ENCODE measurements at regions not wholly inside any gene's neighbourhood (a gene's known extent, or its start where the extent isn't known, plus 50 kb on each side); places are given as distances from the start of the nearest gene placed in this dataset.
A peak's percentile ranks its signal among the peaks of the same experiment; 100 is the strongest.
"Not testable (repeated sequence)": the region's sequence is repeated elsewhere in the genome, so short reads cannot be mapped to it uniquely, and the experiment has no call there.

DNA sequence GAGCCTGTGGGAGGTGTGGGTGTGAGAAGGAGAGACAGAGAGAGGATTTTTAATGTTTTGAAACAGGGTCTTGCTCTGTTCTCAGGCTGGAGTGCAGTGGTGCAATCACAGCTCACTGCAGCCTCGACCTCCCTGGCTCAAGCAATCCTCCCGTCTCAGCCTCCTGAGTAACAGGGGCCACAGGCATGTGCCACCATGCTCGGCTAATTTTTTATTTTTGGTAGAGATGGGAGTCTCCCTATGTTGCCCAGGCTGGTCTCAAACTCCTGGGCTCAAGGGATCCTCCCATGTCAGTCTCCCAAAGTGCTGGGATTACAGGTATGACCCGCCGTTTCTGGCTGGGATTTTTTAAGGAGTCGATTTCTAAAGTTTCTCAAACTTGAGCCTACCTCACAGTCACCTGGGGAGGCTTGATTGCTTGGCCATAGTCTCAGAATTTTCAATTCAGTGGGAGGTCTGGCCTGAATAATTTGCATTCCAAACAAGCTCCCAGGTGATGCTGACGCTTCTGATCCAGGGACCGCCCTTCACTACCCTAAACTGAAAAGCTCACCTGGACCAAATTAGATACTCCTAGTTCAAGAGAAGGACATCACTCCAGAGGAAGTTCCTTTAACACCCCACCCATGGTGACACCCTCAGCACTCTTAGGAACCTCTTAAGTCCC lies 70.8 kb upstream of the SLC1A4 start:
- Histone ChIP-seq H3K27me3 (ENCODE audit: insufficient read depth, low read length) (no peaks in the 10 kb centered on the region), H3K27ac (ENCODE audit: low read depth, low read length) (no peak overlapping the region), H3K36me3 (ENCODE audit: insufficient read depth, low read length) (no peaks in the 10 kb centered on the region), H2AFZ (ENCODE audit: low read length, unreplicated experiment) (no peak overlapping the region), H3K4me3 (ENCODE audit: low read depth, low read length) (peak overlapping the region; percentile 78), H3K4me1 (ENCODE audit: control insufficient read depth, insufficient read depth, low read length, unreplicated experiment) (no peaks in the 10 kb centered on the region), H3K79me2 (ENCODE audit: control insufficient read depth, insufficient read depth, low read length, unreplicated experiment) (no peaks in the 10 kb centered on the region)

DNA sequence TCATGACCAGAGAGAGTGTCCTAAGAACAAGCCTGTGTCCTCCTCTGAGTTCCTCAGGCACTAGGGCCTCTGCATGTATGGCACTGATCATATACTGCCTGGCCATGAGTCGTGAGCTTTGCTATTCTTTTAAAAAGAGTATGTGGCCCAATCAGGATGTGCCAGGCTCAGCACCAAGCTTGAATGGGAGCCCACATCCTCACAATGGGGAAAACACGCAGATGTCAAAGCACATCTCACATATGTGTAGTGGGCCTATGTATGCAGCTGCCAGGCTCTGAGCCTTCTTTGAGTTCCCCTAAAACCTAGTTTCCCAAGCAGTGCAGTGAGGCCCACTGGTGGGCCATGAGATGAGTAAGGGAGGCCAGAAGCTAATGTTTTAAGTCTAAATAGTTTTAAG lies 69.9 kb upstream of the SLC1A4 start:
- no peak overlapping the region for H3K4me3 ChIP-seq (ENCODE audit: low read depth, low read length)
- H2AFZ ChIP-seq (ENCODE audit: low read length, unreplicated experiment) = no peak overlapping the region
- no peaks in the 10 kb centered on the region for H3K79me2 ChIP-seq (ENCODE audit: control insufficient read depth, insufficient read depth, low read length, unreplicated experiment)
- H3K27ac ChIP-seq (ENCODE audit: low read depth, low read length) = no peak overlapping the region
- H3K27me3 ChIP-seq (ENCODE audit: insufficient read depth, low read length) = peaks cover 2% of the 10 kb centered on the region; the same call in 1 of the 2 replicates
- H3K4me1 ChIP-seq (ENCODE audit: control insufficient read depth, insufficient read depth, low read length, unreplicated experiment) = no peaks in the 10 kb centered on the region
- H3K36me3 ChIP-seq (ENCODE audit: insufficient read depth, low read length) = no peaks in the 10 kb centered on the region

DNA sequence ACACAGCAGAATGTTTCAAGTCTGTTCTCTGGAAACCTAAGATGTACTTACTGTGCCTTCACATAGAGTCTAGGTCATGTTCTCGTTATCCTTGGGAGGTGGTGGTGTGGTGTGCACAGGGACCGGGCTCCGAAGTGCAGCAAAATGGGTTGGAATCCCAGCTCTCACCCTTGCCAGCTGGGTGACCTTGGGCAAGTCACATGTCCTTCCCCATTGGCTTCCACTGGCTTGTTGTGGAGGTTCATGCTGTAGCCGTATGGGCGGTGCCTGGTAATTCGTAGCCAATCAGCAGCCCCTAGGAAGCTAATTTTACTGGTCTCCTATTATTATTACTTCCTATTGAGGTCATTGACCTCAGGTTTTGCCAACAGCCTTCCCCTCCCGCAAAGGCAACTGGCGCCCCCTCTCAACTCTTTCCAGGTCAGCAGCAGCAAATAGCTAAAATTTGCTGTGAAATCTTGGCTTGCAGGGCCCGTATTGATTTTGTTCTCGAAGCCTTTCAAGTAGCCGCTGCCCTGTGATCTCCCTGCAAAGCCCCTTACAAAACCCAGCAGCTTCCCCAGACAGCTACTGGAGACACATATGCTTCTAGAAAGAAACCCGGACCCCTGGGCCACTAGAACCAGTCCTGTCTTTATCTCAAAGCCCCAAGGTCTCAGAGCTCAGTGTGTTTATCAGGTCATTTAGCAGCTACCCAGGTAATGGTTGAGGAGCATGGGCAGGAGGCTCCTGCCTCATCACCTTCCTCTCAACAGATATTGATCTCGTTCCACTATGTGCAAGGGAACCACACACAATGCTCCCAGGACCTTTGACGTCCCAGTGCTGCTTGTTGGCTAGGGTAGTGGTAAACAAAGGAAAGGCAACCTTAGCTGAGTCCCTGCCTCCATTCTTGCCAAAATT lies 66.5 kb upstream of the SLC1A4 start:
- peaks cover 11% of the 10 kb centered on the region; the same call in 1 of the 2 replicates for H3K27me3 ChIP-seq (ENCODE audit: insufficient read depth, low read length)
- no peaks in the 10 kb centered on the region for H3K36me3 ChIP-seq (ENCODE audit: insufficient read depth, low read length)
- H3K27ac ChIP-seq (ENCODE audit: low read depth, low read length) = no peak overlapping the region

DNA sequence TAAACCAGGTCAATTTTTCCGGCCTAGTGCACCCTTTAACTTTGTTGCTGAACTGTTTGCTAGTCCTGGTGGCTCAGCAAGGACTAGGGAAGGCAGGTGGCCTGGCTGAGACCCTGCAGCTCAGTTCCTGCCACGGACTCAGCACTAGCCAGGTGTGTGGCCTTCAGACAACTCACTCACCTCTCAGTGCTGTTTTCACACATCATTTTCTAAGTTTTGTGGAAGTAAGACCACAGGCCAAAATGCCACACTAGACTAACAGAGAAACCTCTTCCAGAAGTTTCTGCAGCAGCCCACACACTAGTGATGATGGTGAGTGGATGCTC lies 65.9 kb upstream of the SLC1A4 start:
- no peak overlapping the region for H3K4me3 ChIP-seq (ENCODE audit: low read depth, low read length)
- no peaks in the 10 kb centered on the region for H3K36me3 ChIP-seq (ENCODE audit: insufficient read depth, low read length)
- H3K27ac ChIP-seq (ENCODE audit: low read depth, low read length) = no peak overlapping the region
- H3K27me3 ChIP-seq (ENCODE audit: insufficient read depth, low read length) = peaks cover 15% of the 10 kb centered on the region; the same call in 1 of the 2 replicates
- no peak overlapping the region for H2AFZ ChIP-seq (ENCODE audit: low read length, unreplicated experiment)
- H3K4me1 ChIP-seq (ENCODE audit: control insufficient read depth, insufficient read depth, low read length, unreplicated experiment) = no peaks in the 10 kb centered on the region
- no peaks in the 10 kb centered on the region for H3K79me2 ChIP-seq (ENCODE audit: control insufficient read depth, insufficient read depth, low read length, unreplicated experiment)

More for the DNA sequence above, 66.5 kb upstream of the SLC1A4 start:
- Histone ChIP-seq H3K4me3 (ENCODE audit: low read depth, low read length) (no peak overlapping the region), H3K4me1 (ENCODE audit: control insufficient read depth, insufficient read depth, low read length, unreplicated experiment) (no peaks in the 10 kb centered on the region), H2AFZ (ENCODE audit: low read length, unreplicated experiment) (no peak overlapping the region), H3K79me2 (ENCODE audit: control insufficient read depth, insufficient read depth, low read length, unreplicated experiment) (no peaks in the 10 kb centered on the region)

DNA sequence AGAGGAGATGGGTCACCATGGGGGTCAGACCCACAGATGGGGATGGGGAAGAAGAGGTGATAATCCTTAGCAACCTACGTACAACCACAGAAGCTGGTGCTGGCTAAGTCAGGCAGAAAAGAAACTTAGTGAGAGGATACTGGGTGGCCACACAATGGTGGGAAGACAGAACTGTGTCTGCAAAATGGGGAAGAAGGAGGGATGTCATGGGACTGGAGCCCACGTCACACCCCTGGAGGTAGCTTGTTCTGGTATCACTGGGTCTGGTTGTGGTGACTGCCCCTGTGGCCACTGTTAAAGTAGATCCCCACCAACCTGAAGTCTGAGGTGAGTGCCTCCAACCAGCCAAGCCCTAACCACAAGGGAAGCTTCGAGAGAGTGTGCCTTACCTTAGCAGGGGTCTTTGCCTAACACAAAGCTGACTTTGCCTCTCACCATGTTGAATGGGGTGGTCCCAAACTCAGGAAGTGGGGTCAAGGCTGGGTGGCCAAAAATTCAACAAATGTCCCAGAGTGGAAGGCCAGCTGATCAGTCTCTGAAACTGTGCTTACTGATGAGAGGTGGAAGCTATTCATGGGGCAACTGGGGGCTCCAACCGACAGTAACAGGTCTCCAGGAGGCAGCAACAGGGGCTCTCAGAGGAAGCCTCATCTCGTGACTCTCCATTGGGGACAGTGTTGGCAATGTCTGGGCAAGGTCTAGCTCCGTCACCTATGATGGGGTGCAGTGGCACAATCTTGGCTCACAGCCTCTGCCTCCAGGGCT lies 64.8 kb upstream of the SLC1A4 start:
- no peak overlapping the region for H3K4me3 ChIP-seq (ENCODE audit: low read depth, low read length)
- H2AFZ ChIP-seq (ENCODE audit: low read length, unreplicated experiment) = no peak overlapping the region
- no peak overlapping the region for H3K27ac ChIP-seq (ENCODE audit: low read depth, low read length)
- H3K4me1 ChIP-seq (ENCODE audit: control insufficient read depth, insufficient read depth, low read length, unreplicated experiment) = no peaks in the 10 kb centered on the region
- no peaks in the 10 kb centered on the region for H3K79me2 ChIP-seq (ENCODE audit: control insufficient read depth, insufficient read depth, low read length, unreplicated experiment)
- H3K27me3 ChIP-seq (ENCODE audit: insufficient read depth, low read length) = peaks cover 25% of the 10 kb centered on the region; the same call in 1 of the 2 replicates
- H3K36me3 ChIP-seq (ENCODE audit: insufficient read depth, low read length) = no peaks in the 10 kb centered on the region

DNA sequence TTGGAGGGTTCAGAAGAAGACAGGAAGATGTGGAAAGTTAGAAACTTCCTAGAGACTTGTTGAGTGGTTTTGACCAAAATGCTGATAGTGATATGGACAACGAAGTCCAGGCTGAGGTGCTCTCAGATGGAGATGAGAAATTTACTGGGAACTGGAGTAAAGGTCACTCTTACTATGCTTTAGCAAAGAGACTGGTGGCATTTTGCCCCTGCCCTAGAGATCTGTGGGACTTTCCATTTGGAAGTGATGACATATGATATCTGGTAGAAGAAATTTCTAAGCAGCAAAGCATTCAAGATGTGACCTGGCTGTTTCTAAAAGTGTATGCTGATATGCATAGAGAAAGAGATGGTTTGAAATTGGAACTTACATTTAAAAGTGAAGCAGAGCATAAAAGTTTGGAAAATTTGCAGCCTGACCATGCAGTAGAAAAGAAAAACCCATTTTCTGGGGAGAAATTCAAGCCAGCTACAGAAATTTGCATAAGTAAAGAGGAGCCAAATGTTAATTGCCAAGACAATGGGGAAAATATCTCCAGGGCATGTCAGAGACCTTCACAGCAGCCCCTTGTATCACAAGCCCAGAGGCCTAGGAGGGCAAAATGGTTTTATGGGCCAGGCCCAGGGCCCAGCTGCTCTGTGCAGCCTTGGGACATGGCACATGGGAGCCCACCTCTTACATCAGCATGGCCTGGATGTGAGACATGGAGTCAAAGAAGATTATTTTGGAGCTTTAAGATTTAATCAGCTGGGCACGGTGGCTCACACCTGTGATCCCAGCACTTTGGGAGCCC lies 63.1 kb upstream of the SLC1A4 start:
- not testable (repeated sequence) for H3K27ac ChIP-seq (ENCODE audit: low read depth, low read length); H3K4me1 ChIP-seq (ENCODE audit: control insufficient read depth, insufficient read depth, low read length, unreplicated experiment); H3K4me3 ChIP-seq (ENCODE audit: low read depth, low read length); H3K36me3 ChIP-seq (ENCODE audit: insufficient read depth, low read length); H2AFZ ChIP-seq (ENCODE audit: low read length, unreplicated experiment); H3K79me2 ChIP-seq (ENCODE audit: control insufficient read depth, insufficient read depth, low read length, unreplicated experiment)
- peaks cover 40% of the 10 kb centered on the region for H3K27me3 ChIP-seq (ENCODE audit: insufficient read depth, low read length)

DNA sequence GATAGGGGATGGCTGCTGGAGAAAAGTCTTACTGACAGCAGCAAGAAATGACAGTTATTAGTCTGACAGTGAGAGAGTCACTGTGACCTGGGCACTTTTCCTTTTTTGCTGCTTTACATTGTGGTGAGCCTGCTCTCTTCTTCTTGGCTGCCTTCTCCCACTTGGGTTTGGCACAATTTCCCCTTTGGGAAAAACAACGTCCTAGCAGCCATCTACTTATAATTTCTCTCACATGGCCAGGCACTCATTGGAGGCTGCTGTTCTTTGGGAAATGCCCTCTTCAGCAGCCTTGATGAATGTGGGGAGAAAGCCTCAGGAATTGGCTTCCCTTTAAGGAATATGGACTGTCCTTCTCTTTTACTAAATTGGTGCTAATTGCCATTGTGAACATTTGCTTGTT lies 60.4 kb upstream of the SLC1A4 start:
- Histone ChIP-seq H3K27ac (ENCODE audit: low read depth, low read length) (no peak overlapping the region), H3K79me2 (ENCODE audit: control insufficient read depth, insufficient read depth, low read length, unreplicated experiment) (no peaks in the 10 kb centered on the region), H2AFZ (ENCODE audit: low read length, unreplicated experiment) (no peak overlapping the region), H3K4me3 (ENCODE audit: low read depth, low read length) (no peak overlapping the region), H3K36me3 (ENCODE audit: insufficient read depth, low read length) (no peaks in the 10 kb centered on the region), H3K4me1 (ENCODE audit: control insufficient read depth, insufficient read depth, low read length, unreplicated experiment) (no peaks in the 10 kb centered on the region), H3K27me3 (ENCODE audit: insufficient read depth, low read length) (peaks cover 60% of the 10 kb centered on the region)

DNA sequence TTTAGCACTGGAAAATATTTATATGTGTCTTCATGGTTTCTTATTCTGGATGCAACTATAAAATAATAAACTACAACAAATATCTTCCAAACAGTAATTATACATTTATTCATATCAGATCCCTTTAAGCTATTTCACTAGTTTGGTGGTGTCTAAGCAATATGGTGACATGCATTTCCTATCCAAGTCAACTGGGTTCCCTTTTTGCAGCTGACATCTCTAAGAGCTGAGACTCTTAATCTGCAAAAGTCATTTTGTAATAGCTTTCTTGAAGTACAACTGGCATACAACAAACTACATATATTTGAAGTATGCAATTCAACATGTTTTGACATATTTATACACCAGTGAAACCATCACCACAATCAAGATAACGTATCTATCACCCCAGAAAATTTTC lies 59.9 kb upstream of the SLC1A4 start:
- H3K4me3 ChIP-seq (ENCODE audit: low read depth, low read length) = no peak overlapping the region
- peaks cover 61% of the 10 kb centered on the region for H3K27me3 ChIP-seq (ENCODE audit: insufficient read depth, low read length)
- H2AFZ ChIP-seq (ENCODE audit: low read length, unreplicated experiment) = no peak overlapping the region
- no peaks in the 10 kb centered on the region for H3K4me1 ChIP-seq (ENCODE audit: control insufficient read depth, insufficient read depth, low read length, unreplicated experiment)
- H3K36me3 ChIP-seq (ENCODE audit: insufficient read depth, low read length) = no peaks in the 10 kb centered on the region
- no peaks in the 10 kb centered on the region for H3K79me2 ChIP-seq (ENCODE audit: control insufficient read depth, insufficient read depth, low read length, unreplicated experiment)
- no peak overlapping the region for H3K27ac ChIP-seq (ENCODE audit: low read depth, low read length)

DNA sequence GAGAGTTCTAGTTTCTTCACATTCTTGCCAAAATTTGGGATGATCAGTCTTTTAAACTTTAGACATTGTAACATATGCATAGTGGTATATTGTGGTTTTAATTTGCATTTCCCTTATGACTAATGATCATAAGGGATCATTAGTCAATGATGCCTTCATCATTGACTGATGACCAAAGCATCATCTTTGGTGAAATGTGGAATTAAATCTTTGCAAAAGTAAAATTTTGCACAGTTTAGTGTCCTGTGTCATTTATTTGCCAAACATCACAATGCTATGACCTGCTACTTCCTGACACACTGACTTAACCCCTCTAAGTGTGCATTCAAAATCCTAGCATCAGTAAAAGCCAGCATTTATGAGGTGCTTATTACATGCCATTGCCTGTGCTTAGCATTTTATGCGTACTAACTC lies 58.9 kb upstream of the SLC1A4 start:
- H3K79me2 ChIP-seq (ENCODE audit: control insufficient read depth, insufficient read depth, low read length, unreplicated experiment) = no peaks in the 10 kb centered on the region
- no peaks in the 10 kb centered on the region for H3K36me3 ChIP-seq (ENCODE audit: insufficient read depth, low read length)
- no peak overlapping the region for H2AFZ ChIP-seq (ENCODE audit: low read length, unreplicated experiment)
- no peaks in the 10 kb centered on the region for H3K4me1 ChIP-seq (ENCODE audit: control insufficient read depth, insufficient read depth, low read length, unreplicated experiment)
- no peak overlapping the region for H3K27ac ChIP-seq (ENCODE audit: low read depth, low read length)
- no peak overlapping the region for H3K4me3 ChIP-seq (ENCODE audit: low read depth, low read length)
- H3K27me3 ChIP-seq (ENCODE audit: insufficient read depth, low read length) = peaks cover 67% of the 10 kb centered on the region

Data from ACC112 (cell line).